ENCODE measurements at regions not wholly inside any gene's neighbourhood (a gene's known extent, or its start where the extent isn't known, plus 50 kb on each side); places are given as distances from the start of the nearest gene placed in this dataset.
"Not testable (repeated sequence)": the region's sequence is repeated elsewhere in the genome, so short reads cannot be mapped to it uniquely, and the experiment has no call there.

DNA sequence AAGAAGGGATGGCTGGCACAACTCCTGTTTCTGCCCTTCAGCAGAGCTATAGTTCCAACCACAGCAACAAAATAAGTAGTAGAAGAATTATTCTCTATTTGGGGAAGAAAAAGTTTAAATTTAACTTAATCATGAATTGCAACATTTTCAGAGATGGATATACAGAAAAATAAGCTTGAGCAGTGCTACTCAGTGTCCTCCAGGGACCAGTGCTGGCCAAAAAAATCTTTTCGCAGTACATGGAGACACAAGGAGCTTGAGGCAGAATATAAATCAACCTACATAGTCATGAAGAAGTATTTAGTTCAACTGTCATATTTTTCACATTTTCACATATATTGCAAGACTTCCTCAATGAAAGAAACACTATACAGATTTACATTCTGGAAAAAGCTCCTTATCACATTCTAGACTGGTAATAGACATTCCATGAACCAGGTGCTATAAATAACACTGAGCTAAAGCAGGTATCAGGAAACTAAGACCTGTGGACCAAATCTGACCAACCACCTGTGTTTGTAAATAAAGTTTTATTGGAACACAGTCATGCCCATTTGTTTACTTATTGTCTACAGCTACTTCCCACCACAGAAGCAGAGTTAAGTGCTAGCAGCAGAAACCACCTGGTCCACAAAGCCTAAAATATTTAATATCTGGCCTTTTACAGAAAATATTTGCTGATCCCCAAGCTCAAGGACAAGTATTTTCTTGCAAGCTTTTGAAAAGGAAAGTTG lies 101.9 kb downstream of the RGS21 start:
- no peak for DNase-seq (ENCODE audit: low read depth in 1 of 2, low spot score in 1 of 2)

DNA sequence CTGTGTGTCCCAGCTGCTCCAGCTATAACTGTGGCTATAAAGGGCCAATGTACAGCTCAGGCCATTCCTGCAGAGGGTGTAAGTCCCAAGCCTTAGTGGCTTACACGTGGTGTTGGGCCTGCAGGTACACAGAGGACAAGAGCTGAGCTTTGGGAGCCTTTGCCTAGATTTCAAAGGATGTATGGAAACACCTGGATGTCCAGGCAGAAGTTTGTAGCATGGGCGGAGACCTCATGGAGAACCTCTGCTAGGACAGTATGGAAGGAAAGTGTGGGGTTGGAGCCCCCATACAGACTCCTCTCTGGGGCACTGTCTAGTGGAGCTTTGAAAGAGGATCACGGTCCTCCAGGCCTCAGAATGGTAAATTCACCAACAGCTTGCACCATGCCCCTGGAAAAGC lies 113.9 kb downstream of the RGS21 start:
- no peak for DNase-seq (ENCODE audit: low read depth in 1 of 2, low spot score in 1 of 2)

DNA sequence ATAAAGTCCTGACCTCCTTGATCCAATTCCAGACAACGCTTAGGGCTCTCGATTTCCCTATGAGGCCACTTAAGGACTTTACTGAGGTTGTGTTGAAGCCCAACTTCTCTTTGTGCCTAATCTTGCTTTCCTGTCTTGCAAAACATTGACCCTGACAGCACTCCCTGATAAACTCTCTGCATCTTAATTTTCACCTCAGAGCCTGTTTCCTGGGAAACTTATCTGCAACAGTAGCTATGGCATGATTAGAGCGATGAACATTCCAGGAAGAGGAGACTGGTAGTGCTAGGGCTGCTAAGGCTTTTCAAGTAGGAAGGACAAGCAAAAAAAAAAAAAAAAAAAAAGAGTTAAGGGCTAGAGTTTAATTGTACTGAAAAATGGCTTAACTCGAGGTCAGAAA lies 118.9 kb downstream of the RGS21 start:
- DNase-seq (ENCODE audit: low read depth in 1 of 2, low spot score in 1 of 2), result no peak

DNA sequence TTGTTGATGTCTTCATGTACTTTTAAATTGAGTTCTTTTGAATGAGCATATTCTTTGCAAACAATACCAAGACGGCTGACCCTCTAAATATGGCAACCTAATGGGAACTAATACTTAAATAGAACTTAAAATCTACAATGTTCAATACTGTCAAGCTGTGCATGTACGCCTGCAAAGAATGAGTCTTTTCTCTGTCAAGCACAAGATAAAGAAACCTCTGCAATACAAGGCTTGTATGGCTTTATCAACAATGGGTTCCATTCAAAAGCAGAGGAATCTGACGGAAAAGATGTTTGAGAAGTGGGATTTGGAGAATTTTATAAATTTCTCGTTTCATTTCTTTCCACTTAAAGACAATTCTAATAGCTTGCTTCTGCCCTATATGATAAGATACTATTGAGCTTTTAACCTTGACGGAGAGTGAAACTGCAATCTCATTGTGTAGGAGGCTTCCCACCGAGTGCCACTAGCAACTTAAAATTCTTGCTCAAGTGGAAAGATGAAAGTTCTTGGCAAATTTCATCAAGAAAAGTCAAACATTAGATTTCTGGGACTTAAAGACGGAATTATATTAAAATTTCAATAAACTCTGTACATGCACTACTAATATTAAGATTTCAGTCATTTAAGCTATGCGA lies 119.8 kb downstream of the RGS21 start:
- no peak for DNase-seq (ENCODE audit: low read depth in 1 of 2, low spot score in 1 of 2)

DNA sequence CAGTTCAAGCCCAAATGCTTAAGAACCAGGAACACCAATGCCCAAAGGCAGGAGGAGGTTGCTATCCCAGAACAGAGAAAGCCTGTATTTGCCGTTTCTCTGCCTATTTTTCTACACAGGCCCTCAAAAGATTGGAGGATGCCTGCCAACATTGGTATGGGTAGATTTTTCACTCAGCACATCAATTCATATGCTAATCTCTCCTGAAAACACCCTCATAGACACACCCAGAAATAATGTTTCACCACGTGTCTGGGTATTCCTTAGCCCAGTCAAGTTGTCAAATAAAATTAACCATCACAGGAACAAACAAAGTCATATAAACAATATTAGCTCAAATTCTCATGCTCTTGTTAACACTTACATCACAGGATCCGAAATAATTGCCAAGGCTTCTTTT lies 121.9 kb downstream of the RGS21 start:
- no peak for DNase-seq (ENCODE audit: low read depth in 1 of 2, low spot score in 1 of 2)

DNA sequence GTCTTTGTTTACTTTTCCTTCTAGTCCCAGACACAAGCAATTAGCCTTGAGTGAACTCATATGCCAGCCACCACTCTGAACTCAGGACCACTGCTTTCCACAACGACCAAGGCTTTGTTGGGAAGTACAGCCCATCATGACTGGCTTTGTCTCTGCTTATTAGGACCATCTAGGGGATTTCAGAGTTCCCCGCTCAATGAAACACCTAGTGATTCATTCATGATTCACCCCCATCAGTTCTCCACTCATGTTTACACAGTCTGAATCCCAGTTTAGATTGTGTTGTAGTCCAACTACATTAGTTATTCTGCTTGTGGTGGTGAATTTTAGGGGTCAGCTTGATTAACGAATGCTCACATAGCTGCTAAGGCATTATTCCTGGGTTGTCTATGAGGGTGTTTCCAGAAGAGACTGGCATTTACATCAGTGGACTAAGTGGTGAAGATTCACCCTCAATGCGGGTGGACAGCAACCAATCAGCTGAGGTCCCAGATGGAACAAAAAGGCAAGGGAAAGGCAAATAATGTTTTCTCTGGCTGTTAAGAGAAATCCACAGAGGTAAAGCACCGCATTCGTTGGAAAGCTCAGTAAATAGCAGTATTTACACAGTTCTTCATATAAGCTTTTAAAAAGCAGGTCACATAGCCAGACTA lies 122.7 kb downstream of the RGS21 start:
- no peak for DNase-seq (ENCODE audit: low read depth in 1 of 2, low spot score in 1 of 2)

DNA sequence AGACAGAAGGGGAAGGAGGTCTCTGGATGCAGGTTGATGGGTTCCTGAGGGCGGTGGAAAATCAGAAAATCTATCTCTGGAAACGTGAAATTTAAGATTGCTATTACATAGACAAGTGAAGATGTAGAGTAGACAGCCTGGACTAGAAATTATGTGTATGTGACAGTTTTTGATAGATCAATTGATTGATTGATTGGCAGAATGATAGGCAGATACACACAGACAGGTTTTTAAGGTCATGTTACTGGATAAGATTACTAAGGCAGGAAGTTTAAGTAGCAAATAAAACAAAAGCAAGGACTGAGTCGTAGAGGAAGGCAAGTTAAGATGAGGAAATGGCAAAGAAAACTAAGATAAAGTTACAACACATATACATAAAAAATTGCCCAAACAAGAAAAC lies 124.7 kb downstream of the RGS21 start:
- no peak for DNase-seq (ENCODE audit: low read depth in 1 of 2, low spot score in 1 of 2)

DNA sequence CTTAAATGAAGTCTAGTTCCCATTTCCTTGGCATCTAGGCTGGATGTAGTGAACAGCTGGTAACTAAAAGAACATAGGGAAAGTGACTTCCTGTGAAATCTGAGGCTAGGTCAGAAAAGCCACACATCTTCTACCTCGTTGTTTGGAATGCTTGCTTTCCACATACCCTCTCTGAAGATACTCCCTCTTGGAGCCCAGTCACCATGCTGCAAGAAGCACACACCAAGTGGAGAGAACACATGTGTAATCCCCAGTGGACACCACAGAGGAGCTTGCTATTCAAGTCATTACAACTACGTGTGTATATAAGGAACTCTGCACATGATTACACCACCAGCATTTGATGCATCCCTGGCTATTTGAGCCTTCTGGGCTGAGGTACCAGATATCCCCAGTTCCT lies 125.9 kb downstream of the RGS21 start:
- DNase-seq (ENCODE audit: low read depth in 1 of 2, low spot score in 1 of 2), result no peak

DNA sequence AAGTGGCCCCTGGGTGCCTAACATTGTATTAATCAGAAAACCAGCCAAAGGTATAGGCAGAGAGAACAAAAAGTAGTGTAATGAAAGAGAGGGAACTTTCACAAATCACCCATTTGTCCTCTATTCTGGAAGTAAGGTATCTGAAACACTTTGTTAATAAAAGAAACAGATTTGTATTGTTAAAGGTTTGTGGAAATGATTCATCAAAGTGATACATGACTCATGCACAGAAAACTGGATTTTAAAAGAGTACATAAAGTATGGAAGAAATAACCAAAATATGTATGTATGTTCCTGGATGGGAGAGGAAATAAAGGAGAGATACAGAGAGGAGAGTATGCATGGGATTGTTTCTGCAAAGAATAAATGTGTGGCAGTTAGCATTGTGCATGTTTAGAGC lies 126.8 kb downstream of the RGS21 start:
- DNase-seq (ENCODE audit: low read depth in 1 of 2, low spot score in 1 of 2), result no peak

DNA sequence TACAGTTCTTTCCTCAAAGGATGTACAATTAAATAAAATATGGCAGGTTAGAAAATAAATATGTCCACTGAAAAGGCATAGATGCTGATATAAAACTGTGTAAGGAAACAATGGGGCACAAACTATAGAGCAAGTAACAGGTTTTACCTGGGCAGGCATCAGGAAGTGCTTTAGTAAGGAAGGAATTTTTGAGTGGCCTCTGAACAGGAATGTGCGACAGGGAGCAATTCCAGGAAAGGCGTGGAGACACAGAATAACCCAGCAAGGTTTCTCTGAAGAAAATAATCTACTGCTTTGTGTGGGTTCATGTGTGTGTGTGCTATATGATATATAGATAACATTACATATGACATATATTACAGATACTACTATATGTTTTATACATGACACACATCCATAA lies 128.4 kb downstream of the RGS21 start:
- DNase-seq (ENCODE audit: low read depth in 1 of 2, low spot score in 1 of 2), result no peak

DNA sequence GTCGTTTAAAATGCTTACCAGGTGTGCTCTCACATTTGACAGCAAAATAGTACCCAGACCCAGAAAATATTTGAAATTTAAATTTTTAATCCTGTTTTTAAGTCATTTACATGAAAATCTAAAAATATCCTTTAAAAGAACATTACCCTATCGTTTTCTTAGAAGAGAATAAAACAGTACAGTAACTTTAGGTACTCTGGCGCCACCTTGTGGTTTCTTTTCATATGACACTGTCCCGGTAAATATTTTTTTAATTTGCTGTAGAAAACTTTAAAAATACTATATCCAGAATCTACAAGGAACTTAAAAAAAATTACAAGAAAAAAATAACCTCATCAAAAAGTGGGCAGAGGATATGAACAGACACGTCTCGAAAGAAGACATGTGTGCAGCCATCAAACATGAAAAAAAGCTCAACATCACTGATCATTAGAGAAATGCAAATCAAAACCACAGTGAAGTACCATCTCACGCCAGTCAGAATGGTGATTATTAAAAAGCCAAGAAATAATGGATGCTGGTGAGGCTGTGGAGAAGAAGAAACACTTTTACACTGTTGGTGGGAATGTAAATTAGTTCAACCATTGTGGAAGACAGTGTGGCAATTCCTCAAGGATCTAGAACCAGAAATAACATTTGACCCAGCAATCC lies 129.2 kb downstream of the RGS21 start:
- DNase-seq (ENCODE audit: low read depth in 1 of 2, low spot score in 1 of 2), result peak; percentile 23 to 51

DNA sequence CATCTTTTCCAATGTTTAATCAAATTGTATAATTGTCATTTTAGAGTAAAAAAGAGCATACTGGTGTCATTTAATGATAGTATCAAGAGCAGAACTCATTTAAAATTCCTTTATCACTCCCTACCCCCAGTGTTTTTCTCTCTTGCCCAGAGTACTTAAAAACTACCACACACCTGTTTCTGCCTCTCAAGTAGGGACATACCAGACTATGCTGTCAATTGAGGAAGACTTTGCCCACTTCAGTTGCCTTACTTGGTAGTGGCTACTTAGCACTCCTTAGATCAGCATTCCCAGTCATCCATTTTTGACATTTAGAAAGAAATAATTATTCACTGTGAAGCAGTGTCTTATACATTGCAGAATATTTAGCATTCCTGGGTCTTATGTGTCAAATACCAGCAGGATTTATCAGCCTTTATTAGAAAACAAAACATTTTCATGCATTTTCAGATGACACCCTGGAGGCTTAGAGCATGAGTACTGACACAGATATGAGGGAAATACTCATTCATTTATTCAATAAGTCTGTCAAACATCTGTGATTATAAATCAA lies 127.5 kb upstream of the RGS1 start:
- no peak for DNase-seq (ENCODE audit: low read depth in 1 of 2, low spot score in 1 of 2)

DNA sequence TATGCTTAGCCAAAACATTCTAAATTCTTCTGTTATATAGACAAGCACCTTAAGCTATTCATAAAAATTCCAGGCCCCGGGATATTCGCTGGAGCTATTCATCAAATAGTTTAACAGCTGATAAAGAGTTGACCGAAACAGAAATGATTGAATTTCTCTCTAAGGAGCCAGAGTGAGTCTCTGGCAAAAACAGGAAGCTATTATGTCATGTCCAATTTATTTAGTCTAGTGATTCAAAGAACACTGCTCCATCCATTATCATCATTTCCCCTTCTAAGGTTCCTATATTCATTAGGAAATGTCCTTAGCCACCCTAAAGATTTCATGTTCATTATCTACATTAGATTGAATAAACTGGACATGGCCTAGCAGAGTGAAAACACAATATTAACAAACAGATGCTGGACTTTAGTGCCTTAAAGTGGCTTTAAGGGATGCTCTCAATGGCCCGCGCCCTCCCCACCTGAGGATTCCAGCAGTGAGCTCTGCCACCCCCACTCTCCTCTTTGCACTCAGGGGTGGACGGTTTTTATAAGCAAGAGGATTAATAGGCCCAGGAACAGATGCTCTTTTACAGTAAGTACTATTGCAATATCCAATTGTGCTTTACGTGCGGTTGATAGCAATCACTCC lies 122.1 kb upstream of the RGS1 start:
- no peak for DNase-seq (ENCODE audit: low read depth in 1 of 2, low spot score in 1 of 2)

DNA sequence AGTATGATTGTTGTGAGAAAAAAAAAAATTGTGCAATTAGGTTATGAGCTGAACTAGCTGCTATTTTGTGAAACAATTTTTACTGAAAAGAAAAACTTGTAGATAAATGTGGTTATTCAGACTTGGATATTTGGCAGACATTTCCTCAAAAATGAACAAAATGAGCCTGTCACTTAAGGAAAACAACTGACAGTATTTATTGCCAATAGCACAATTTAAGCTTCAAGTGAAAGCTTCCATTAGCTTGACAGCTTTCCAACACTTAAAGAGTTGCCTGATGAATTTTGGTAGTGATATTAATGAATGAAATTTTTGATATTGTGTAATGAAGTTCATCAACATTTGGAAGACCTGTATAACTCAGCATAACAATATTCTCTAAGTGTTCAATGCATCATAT lies 116.1 kb upstream of the RGS1 start:
- no peak for DNase-seq (ENCODE audit: low read depth in 1 of 2, low spot score in 1 of 2)

DNA sequence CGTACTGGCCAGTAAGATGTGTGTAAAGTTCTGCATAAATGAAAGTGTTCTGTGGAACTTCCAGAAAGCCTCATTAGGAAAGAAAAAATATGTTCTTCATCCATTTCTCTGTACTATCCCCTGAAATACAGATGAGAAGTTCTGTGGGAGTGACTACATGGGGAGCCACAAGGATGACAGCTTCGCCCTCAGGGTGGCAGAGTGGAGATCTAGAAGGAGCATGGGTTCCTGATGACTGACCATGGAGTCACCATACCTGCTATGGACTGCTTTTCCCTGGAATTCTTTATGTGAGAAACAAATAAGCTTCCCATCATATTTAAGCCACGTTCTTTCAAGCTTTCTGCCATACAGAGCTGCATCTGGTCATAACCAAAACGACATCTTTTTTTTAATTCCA lies 113.9 kb upstream of the RGS1 start:
- no peak for DNase-seq (ENCODE audit: low read depth in 1 of 2, low spot score in 1 of 2)

DNA sequence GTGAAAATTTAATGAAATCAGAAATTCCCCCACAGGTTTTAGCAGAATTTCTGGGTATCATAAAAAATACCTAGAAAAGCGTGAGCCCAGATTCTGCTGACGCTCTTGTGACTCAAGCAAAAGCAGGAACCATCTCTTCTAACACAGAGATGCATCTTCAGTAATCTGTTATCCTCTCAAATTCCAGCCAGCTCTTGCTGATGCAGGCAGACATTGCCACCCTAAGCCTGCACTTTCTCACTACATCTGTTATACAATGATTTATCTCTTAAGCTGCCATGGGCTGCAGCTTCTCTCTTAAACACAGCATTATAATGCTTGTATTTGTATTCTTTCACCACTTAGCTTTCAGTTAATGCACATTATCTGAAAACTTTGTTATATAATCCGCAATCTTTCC lies 113.0 kb upstream of the RGS1 start:
- DNase-seq (ENCODE audit: low read depth in 1 of 2, low spot score in 1 of 2), result no peak

DNA sequence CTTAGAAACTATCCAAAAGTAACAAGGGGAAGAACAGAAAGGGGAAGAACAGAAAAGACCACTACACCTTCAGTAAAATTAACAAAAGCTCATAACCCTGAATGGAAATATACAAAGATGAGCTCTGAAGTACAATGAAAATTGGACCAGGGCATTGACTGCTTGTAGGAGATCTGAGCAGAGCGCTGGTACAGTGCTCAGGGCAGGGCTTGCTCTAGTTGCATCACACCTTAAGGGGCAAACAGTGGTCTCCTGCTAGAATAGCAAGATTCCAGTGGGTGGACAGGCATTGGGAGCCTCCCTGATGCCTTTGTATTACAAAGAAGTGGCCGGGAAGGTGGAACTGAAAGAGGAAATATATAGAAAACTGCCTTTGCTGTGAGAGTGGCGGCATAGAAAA lies 111.9 kb upstream of the RGS1 start:
- no peak for DNase-seq (ENCODE audit: low read depth in 1 of 2, low spot score in 1 of 2)

DNA sequence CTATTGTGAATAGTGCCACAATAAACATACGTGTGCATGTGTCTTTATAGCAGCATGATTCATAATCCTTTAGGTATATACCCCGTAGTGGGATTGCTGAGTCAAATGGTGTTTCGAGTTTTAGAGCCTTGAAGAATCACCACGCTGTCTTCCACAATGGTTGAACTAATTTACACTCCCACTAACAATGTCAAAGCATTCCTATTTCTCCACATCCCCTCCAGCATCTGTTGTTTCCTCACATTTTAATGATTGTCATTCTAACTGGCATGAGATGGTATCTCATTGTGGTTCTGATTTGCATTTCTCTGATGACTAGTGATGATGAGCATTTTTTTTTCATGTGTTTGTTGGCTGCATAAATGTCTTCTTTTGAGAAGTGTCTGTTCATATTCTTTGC lies 110.4 kb upstream of the RGS1 start:
- DNase-seq (ENCODE audit: low read depth in 1 of 2, low spot score in 1 of 2), result not testable (repeated sequence)

DNA sequence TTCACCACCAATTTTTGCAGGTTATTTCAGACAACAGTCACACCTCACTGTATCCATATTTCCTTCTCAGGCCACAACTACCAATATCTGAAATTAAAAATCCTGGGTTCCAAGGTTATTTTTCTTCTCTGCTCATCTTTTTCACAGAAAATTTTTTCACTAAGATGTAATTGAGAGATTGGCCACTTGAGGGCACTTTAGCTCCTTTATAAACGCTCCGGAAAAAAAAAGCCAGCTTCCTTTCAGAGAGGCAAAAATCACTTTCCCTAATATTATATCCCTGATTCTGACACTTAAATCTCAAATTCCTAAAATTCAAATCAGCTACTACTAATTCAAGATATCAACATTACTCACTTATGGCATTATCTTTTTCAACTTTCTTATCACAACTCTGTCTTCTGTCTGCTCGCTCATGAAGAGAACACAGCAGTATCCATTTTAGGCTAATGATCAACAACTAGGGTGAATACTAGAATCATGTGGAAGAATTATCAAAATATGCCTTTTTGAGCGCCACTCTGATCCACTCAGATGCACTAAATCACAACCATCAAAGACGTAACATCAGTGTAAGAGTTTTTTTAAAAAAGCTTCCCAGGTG lies 101.4 kb upstream of the RGS1 start:
- no peak for DNase-seq (ENCODE audit: low read depth in 1 of 2, low spot score in 1 of 2)

DNA sequence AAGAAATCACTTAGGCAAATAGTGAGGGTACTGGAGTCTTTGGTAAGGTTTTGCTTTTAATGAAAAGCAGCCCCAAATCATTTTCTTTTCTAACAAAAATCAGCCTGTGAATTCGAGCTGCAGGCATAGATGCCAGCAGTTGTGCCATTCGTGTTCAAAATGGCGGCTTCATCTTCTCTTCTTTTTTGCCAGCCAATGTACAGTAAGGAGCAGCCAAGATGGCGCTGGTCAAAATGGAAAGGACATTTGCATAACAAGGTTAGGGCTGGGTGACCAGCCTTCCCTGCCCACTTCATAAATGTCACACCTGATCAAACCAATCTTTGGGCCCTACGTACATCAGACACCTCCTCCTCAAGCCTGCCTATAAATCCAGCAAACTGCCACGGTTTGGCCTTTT lies 100.2 kb upstream of the RGS1 start:
- no peak for DNase-seq (ENCODE audit: low read depth in 1 of 2, low spot score in 1 of 2)

DNA sequence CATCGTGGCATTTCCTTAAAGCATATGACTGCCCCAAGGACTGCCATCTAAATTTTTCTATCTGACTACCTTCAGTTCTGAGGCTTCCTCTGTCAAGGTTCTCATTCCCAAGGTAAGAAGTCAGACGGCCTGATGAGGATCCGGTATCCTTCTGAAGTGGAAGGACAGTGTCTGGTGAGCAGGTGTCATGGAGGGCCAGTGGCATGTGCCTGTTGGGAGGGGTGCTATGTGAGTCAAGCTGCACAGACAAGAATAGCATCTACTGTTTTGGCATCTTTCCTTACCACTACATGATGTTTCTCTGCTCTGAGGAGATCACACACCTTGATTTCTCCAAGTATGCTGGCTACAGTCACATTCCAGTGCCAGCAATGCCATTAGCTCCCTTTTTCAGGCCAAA lies 99.6 kb upstream of the RGS1 start:
- no peak for DNase-seq (ENCODE audit: low read depth in 1 of 2, low spot score in 1 of 2)

Measured in activated CD4-positive, alpha-beta T cell treated with anti-CD3 and anti-CD28 coated beads, Interleukin-2, amount 50 U/mL, for 24 hours (primary cell).